Fibroblast of mammary gland (primary cell): ENCODE measurements at regions not wholly inside any gene's neighbourhood (a gene's known extent, or its start where the extent isn't known, plus 50 kb on each side); places are given as distances from the start of the nearest gene placed in this dataset.
"Not testable (repeated sequence)": the region's sequence is repeated elsewhere in the genome, so short reads cannot be mapped to it uniquely, and the experiment has no call there.

Source experiments
- DNase-seq: peaks from one replicate; pipeline ENCODE4 v3.0.0-alpha.2; 2010; ENCODE audit warnings: low read depth
- H3K4me3 ChIP-seq: 2 replicates; pipeline ENCODE4 v1.5.1; 2011; ENCODE audit warnings: low read depth, mild to moderate bottlenecking, low read length, moderate library complexity; ENCODE audit not compliant: control insufficient read depth
- TF ChIP-seq, protein P1 (sequence below): conservative IDR thresholded peaks from 2 replicates; pipeline ENCODE4 v1.5.1; 2011; ENCODE audit warnings: low read depth, low read length, inconsistent platforms; ENCODE audit not compliant: control insufficient read depth, insufficient read depth

DNA sequence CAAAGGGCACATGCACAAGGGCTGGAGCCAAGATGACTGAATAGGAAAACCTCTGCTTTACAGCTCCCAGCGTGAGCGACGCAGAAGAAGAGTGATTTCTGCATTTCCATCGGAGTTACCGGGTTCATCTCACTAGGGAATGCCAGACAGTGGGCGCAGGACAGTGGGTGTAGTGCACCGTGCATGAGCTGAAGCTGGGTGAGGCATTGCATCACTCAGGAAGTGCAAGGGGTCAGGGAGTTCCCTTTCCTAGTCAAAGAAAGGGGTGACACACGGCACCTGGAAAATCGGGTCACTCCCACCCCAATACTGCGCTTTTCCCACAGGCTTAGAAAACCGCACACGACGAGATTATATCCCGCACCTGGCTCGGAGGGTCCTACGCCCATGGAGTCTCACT lies 64.5 kb upstream of the HTR1E start:
- H3K4me3 ChIP-seq, DNase-seq: not testable (repeated sequence)

DNA sequence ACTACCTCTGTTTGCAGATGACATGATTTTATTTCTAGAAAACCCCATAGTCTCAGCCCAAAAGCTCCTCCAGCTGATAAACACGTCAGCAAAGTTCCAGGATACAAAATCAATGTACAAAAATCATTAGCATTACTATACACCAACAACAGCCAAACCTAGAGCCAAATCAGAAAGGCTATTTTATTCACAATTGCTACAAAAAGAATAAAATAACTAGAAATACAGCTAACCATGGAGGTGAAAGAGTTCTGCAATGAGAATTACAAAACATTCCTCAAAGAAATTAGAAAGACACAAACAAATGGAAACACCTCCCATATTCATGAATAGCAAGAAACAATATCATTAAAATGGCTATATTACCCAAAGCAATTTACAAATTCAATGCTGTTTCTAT lies 65.6 kb upstream of the HTR1E start:
- no peak for DNase-seq
- H3K4me3 ChIP-seq = no peak overlapping the region
- TF ChIP-seq, protein P1, sequence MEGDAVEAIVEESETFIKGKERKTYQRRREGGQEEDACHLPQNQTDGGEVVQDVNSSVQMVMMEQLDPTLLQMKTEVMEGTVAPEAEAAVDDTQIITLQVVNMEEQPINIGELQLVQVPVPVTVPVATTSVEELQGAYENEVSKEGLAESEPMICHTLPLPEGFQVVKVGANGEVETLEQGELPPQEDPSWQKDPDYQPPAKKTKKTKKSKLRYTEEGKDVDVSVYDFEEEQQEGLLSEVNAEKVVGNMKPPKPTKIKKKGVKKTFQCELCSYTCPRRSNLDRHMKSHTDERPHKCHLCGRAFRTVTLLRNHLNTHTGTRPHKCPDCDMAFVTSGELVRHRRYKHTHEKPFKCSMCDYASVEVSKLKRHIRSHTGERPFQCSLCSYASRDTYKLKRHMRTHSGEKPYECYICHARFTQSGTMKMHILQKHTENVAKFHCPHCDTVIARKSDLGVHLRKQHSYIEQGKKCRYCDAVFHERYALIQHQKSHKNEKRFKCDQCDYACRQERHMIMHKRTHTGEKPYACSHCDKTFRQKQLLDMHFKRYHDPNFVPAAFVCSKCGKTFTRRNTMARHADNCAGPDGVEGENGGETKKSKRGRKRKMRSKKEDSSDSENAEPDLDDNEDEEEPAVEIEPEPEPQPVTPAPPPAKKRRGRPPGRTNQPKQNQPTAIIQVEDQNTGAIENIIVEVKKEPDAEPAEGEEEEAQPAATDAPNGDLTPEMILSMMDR = no peak

DNA sequence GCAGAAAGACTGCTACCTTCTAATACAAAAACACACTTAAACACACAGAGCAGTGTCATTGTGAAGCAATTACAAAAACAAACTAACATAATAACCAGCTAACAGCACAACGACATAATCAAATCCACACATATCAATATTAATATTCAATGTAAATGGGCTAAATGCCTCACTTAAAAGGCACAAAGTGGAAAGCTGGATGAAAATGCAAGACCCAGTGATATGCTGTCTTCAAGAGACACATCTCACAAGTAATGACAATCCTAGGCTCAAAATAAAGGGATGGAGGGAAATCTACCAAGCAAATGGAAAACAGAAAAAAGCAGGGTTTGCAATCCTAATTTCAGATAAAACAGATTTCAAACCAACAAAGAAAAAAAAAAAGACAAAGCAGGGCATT lies 67.8 kb upstream of the HTR1E start:
- TF ChIP-seq, protein P1 = no peak
- DNase-seq = no peak
- H3K4me3 ChIP-seq = no peak overlapping the region

DNA sequence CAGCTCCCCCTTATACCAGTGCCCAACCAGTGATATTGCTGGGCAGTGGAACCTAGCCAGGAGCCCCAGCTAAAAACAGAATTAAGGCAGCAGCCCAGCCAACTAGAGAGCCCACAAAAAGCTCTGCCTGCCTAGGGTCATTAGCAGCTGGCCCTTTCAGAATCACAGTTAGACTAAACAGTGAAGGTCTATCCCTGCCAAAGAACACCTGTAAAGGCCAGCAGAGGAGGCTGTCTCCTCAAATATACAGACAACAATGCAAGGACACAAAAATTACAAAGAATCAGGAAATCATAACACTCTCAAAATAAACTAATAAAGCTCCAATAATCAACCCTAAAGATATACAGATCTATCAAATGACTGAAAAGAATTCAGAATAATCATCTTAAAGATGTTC lies 77.8 kb upstream of the HTR1E start:
- no peak for DNase-seq
- H3K4me3 ChIP-seq = no peak overlapping the region
- TF ChIP-seq, protein P1 = no peak

DNA sequence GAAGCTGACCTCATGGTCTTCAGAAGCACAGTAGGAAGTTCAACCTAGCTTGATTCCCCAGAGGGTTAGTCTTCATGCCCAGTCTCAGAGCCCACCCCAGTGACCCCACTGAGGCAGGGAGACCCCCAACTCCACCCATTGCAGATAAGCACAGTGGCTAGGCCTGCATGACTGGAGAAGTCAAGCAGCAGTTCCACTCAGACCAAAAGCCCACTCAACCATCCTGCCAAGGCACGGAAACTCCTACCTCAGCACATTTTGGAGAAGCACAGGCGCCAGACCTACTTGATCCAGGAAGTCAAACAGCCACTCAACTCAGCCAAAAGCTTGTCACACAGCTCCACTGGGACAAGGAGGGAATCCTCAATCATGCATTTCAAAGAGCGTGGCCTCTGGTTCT lies 78.4 kb upstream of the HTR1E start:
- DNase-seq = no peak
- TF ChIP-seq, protein P1 = no peak
- no peak overlapping the region for H3K4me3 ChIP-seq

DNA sequence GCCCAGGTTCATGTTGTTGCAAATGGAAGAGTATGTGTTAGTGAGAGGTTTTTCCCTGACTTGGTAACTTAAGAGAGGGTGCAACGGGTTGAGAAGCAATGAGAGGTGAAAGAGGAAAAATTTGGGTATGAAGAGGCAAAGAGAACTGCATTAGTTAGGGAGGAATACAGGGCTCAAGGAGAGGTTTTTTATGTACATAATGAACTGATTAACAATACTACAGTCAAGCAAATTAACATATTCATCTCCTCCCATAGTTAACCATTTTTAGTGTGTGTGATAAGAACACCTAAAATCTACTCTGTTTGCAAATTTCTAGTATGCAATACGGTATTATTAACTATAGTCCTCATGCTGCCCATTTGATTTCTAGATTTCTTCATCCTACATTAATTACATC lies 79.5 kb upstream of the HTR1E start:
- no peak for DNase-seq
- TF ChIP-seq, protein P1 = no peak
- no peak overlapping the region for H3K4me3 ChIP-seq

DNA sequence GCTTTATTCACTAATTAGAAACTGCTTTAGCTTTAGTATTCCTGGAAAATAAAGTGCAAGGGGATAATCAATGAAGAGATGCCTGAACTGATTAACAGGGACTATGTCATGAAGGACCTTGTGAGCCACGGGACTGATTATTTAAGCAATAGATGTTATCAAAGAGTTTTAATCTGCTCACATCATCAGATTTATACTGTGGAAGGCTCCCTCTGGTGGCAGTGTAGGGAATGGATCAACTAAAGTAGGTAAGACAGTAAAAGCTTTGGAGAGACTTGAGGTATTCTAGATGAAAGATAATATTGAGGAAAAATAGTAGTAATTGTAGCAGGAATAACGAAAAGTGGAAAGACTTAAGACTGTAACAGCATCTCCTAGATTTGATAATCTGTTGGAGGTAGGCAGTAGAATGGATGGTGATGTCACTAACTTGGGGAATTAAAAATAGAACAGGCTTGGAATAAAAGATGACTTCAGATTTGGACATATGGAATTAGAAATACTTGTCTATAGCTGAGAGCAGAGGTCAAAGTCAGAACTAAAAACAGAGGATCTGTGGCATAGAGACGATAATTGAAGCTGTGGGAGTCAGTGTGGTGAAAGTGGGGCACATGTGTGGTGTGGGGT lies 80.3 kb upstream of the HTR1E start:
- peak; percentile 39 for DNase-seq
- TF ChIP-seq, protein P1 = peak; percentile 70
- no peak overlapping the region for H3K4me3 ChIP-seq
